ENCODE measurements at regions not wholly inside any gene's neighbourhood (a gene's known extent, or its start where the extent isn't known, plus 50 kb on each side); places are given as distances from the start of the nearest gene placed in this dataset.

DNA sequence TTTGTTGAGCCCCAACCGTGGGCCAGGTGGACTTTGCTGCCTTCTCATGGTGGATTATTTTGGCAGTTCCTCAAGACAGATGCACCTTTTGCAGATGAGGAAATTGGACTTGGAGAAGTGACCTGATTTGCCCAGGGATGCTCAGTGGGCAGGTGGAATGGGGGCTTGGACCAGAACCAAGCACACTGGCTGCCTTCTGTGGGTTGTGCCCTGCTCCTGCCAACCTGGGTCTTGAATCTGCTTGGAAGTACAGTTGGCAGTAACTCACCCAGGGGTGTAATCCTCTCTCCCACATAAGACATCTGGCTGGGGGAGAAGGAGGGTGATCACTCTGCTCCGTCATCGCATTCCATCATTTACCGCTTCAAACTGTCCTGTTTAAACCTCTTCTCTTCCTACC lies 110.5 kb upstream of the GPR26 start:
- TF ChIP-seq TARDBP (IDR thresholded peaks at IDR 0.05), result no peak
- TF ChIP-seq CTBP1 (IDR thresholded peaks at IDR 0.05; ENCODE audit: borderline replicate concordance), result no peak
- no peak for TF ChIP-seq L3MBTL2 (conservative IDR thresholded peaks at IDR 0.05)
- no peak for TF ChIP-seq NFRKB (IDR thresholded peaks at IDR 0.05)
- no peak for TF ChIP-seq HDGF (IDR thresholded peaks at IDR 0.05; ENCODE audit: borderline replicate concordance)
- TF ChIP-seq, protein P1, sequence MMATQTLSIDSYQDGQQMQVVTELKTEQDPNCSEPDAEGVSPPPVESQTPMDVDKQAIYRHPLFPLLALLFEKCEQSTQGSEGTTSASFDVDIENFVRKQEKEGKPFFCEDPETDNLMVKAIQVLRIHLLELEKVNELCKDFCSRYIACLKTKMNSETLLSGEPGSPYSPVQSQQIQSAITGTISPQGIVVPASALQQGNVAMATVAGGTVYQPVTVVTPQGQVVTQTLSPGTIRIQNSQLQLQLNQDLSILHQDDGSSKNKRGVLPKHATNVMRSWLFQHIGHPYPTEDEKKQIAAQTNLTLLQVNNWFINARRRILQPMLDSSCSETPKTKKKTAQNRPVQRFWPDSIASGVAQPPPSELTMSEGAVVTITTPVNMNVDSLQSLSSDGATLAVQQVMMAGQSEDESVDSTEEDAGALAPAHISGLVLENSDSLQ (IDR thresholded peaks at IDR 0.05), result no peak
- no peak for TF ChIP-seq FOXM1 (IDR thresholded peaks at IDR 0.05; ENCODE audit: borderline replicate concordance)
- no peak for TF ChIP-seq ARNT (IDR thresholded peaks at IDR 0.05)
- no peak for TF ChIP-seq FOXK2 (IDR thresholded peaks at IDR 0.05)
- TF ChIP-seq ELF4 (IDR thresholded peaks at IDR 0.05), result no peak
- no peak for TF ChIP-seq LEF1 (IDR thresholded peaks at IDR 0.05; ENCODE audit: borderline replicate concordance)
- TF ChIP-seq SP1 (IDR thresholded peaks at IDR 0.05), result no peak
- CTCF ChIA-PET, result no interaction called here
- no peak for DNase-seq (ENCODE audit: extremely low spot score)
- POLR2A ChIA-PET, result no interaction called here

DNA sequence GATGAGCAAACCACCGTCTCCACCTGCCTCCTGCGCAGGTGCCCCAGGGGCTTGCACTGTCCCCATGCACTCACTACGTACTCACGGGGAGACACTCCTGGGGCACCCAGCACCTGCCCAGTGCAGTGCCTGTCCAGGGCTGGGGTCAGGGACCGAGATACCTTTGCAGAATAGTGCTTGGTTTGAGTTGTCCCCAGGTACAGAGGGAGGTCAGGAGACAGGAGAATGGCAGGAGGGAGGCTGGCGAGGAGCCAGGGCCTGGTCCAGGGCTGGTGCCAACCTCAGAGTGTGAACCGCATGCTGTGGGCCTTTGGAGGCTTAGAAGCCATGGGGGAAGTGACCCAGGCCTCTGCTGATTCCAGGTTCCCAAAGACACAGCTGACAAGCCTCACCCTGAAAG lies 110.1 kb upstream of the GPR26 start:
- TF ChIP-seq HDGF (IDR thresholded peaks at IDR 0.05; ENCODE audit: borderline replicate concordance), result no peak
- TF ChIP-seq CTBP1 (IDR thresholded peaks at IDR 0.05; ENCODE audit: borderline replicate concordance), result no peak
- no peak for TF ChIP-seq FOXK2 (IDR thresholded peaks at IDR 0.05)
- no peak for TF ChIP-seq ARNT (IDR thresholded peaks at IDR 0.05)
- no peak for TF ChIP-seq FOXM1 (IDR thresholded peaks at IDR 0.05; ENCODE audit: borderline replicate concordance)
- TF ChIP-seq BHLHE40 (IDR thresholded peaks at IDR 0.05; ENCODE audit: borderline replicate concordance), result no peak
- TF ChIP-seq NFRKB (IDR thresholded peaks at IDR 0.05), result no peak
- TF ChIP-seq ELF4 (IDR thresholded peaks at IDR 0.05), result no peak
- no peak for TF ChIP-seq LEF1 (IDR thresholded peaks at IDR 0.05; ENCODE audit: borderline replicate concordance)
- no peak for TF ChIP-seq TARDBP (IDR thresholded peaks at IDR 0.05)
- no peak for TF ChIP-seq SUZ12 (IDR thresholded peaks at IDR 0.05)
- no peak for TF ChIP-seq SP1 (IDR thresholded peaks at IDR 0.05)
- no peak for TF ChIP-seq ZNF384 (IDR thresholded peaks at IDR 0.05)
- TF ChIP-seq, protein P1 (IDR thresholded peaks at IDR 0.05), result no peak
- no peak for TF ChIP-seq L3MBTL2 (conservative IDR thresholded peaks at IDR 0.05)
- TF ChIP-seq FOXA1 (IDR thresholded peaks at IDR 0.05), result no peak
- CTCF ChIA-PET, result no interaction called here
- DNase-seq (ENCODE audit: extremely low spot score), result no peak
- POLR2A ChIA-PET, result no interaction called here

DNA sequence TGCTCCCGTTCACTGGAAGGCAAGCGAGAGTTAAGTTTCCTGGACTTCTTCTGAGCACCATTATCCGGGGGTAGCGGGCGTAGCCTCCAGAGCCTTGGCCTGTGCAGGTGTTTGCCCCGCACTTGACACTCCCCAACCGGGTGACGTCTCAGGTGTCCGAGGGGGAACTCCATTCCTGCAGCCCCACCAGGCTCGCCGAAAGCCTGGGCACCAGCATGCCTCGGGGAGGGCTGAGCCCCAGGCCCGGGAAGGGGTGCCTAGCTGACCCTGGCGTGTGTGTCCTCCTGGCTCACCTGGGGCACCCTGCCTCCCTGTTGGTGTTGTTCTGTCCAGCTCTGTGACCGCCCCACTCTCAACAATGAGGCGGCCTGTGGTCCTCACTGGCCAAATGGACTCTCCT lies 109.4 kb upstream of the GPR26 start:
- DNase-seq (ENCODE audit: extremely low spot score), result no peak
- ChIA-PET CTCF (no interaction called here), POLR2A (no interaction called here)
- TF ChIP-seq ARNT (IDR thresholded peaks at IDR 0.05), result no peak
- no peak for TF ChIP-seq TARDBP (IDR thresholded peaks at IDR 0.05)
- no peak for TF ChIP-seq L3MBTL2 (conservative IDR thresholded peaks at IDR 0.05)
- no peak for TF ChIP-seq ZNF384 (IDR thresholded peaks at IDR 0.05)
- no peak for TF ChIP-seq ELF4 (IDR thresholded peaks at IDR 0.05)
- no peak for TF ChIP-seq FOXK2 (IDR thresholded peaks at IDR 0.05)

DNA sequence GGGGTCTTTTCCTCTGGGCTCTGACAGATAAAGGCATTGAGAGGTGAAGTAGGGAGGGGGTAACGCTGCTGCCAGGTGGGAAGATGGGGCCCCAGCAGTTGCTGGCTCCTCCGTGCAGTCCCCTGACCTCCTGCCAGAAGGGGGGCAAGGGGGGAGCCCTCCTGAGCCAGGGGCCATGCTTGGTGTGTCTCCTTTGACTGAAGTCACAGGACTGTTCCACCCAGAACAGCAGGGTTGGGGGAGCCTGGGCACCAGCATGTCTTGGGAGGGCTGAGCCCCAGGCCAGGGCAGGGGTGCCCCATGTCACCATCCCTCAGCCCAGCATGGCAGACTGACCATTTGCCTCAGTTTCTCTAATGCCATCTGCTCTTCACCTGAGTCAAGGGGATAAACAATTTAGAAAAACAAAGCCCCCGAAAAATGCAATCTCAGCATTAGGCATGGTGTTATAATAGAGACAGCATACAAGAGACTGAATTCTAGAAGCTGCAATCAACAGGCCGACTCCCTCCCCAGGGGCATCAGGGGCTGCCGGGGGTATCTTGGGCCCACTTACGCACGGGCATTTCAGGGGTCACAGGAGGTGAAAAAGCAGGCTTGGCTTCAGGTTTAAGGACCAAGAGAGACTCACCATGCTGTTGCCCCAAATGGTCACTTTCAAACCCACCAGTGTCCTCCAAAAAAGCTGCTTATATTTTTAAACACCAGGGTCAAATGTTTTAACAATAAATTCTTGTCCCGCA lies 108.6 kb upstream of the GPR26 start:
- ChIA-PET CTCF (no interaction called here), POLR2A (no interaction called here)
- TF ChIP-seq HDGF (IDR thresholded peaks at IDR 0.05; ENCODE audit: borderline replicate concordance) (no peak), SUZ12 (IDR thresholded peaks at IDR 0.05) (no peak), L3MBTL2 (conservative IDR thresholded peaks at IDR 0.05) (no peak), ARNT (IDR thresholded peaks at IDR 0.05) (no peak), ZNF384 (IDR thresholded peaks at IDR 0.05) (no peak), BHLHE40 (IDR thresholded peaks at IDR 0.05; ENCODE audit: borderline replicate concordance) (no peak), FOXK2 (IDR thresholded peaks at IDR 0.05) (no peak)
- TF ChIP-seq, protein P1 (IDR thresholded peaks at IDR 0.05), result no peak
- no peak for DNase-seq (ENCODE audit: extremely low spot score)

DNA sequence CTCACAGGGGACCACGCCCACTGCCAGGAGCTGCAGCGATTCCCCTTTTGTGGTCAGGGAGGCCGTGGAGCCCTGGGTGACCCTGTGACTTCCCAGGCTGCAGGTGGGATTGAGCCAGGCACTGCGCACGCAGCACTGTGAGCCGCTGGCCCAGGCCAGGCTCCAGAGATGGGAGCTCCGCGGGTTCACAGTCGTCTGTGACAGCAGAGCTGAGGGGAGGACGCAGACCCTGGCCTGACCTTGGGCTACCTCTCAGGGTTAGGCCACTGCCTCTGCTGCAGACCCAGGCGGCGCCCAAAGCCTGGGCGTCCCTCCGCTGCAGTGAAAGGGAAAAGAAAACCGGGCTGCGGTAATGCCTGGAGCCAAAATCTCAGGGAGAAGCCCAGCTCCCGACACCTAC lies 107.5 kb upstream of the GPR26 start:
- POLR2A ChIA-PET, result no interaction called here
- no peak for DNase-seq (ENCODE audit: extremely low spot score)
- TF ChIP-seq NFRKB (IDR thresholded peaks at IDR 0.05), result no peak
- no peak for TF ChIP-seq ARNT (IDR thresholded peaks at IDR 0.05)
- TF ChIP-seq BHLHE40 (IDR thresholded peaks at IDR 0.05; ENCODE audit: borderline replicate concordance), result no peak
- no peak for TF ChIP-seq L3MBTL2 (conservative IDR thresholded peaks at IDR 0.05)
- TF ChIP-seq SP1 (IDR thresholded peaks at IDR 0.05), result no peak
- TF ChIP-seq SUZ12 (IDR thresholded peaks at IDR 0.05), result no peak
- TF ChIP-seq FOXM1 (IDR thresholded peaks at IDR 0.05; ENCODE audit: borderline replicate concordance), result no peak
- TF ChIP-seq FOXA1 (IDR thresholded peaks at IDR 0.05), result no peak
- TF ChIP-seq FOXK2 (IDR thresholded peaks at IDR 0.05), result no peak
- TF ChIP-seq, protein P1 (IDR thresholded peaks at IDR 0.05), result no peak
- no peak for TF ChIP-seq ZNF384 (IDR thresholded peaks at IDR 0.05)
- CTCF ChIA-PET, result no interaction called here

Measured in HEK293T (cell line).